ENCODE measurements at regions not wholly inside any gene's neighbourhood (a gene's known extent, or its start where the extent isn't known, plus 50 kb on each side); places are given as distances from the start of the nearest gene placed in this dataset.

- Histone ChIP-seq H2AFZ (ENCODE audit: low read length) (no peak overlapping the region), H3K36me3 (replicated peaks in 1 of 2; ENCODE audit: control insufficient read depth in 1 of 2, insufficient read depth in 2 of 2, low read length in 2 of 2) (no peaks in the 10 kb centered on the region), H3K4me2 (ENCODE audit: low read depth, low read length) (no peak overlapping the region), H3K27ac (ENCODE audit: extremely low read length, insufficient read depth, low read length) (no peak overlapping the region), H4K20me1 (ENCODE audit: insufficient read depth, low read length) (no peaks in the 10 kb centered on the region), H3K79me2 (ENCODE audit: insufficient read depth, low read length) (no peaks in the 10 kb centered on the region), H3K9me3 (ENCODE audit: low read length) (peaks cover 76% of the 10 kb centered on the region), H3K27me3 (ENCODE audit: control insufficient read depth in 1 of 2, insufficient read depth in 2 of 2, low read length in 2 of 2) (no peaks in the 10 kb centered on the region), H3K4me1 (ENCODE audit: insufficient read depth, low read length) (no peaks in the 10 kb centered on the region), H3K4me3 (replicated peaks in 1 of 3; ENCODE audit: insufficient read depth in 1 of 3, low read depth in 2 of 3, low read length in 3 of 3) (no peak overlapping the region), H3K9ac (ENCODE audit: insufficient read depth, low read depth, low read length) (no peak overlapping the region)
- CTCF ChIA-PET (ENCODE audit: low intra/inter-chr PET ratio, low total read pairs) = no interaction called here
- no peak for ATAC-seq
- no peak for TF ChIP-seq SP2 (CRISPR knock-in tag; IDR thresholded peaks at IDR 0.05)
- TF ChIP-seq GPN1 (CRISPR knock-in tag; IDR thresholded peaks at IDR 0.05; ENCODE audit: borderline replicate concordance) = no peak
- TF ChIP-seq TBL1XR1 (IDR thresholded peaks at IDR 0.05; ENCODE audit: borderline replicate concordance, low read length, partially characterized antibody) = no peak
- no peak for TF ChIP-seq FOXO1 (CRISPR knock-in tag; IDR thresholded peaks at IDR 0.05)
- TF ChIP-seq ZFP1 (CRISPR knock-in tag; IDR thresholded peaks at IDR 0.05) = no peak
- no peak for TF ChIP-seq ZNF124 (CRISPR knock-in tag; IDR thresholded peaks at IDR 0.05)
- TF ChIP-seq ZUFSP (CRISPR knock-in tag; IDR thresholded peaks at IDR 0.05; ENCODE audit: borderline replicate concordance) = no peak
- TF ChIP-seq ZNF431 (CRISPR knock-in tag; IDR thresholded peaks at IDR 0.05; ENCODE audit: borderline replicate concordance, low read depth) = no peak
- TF ChIP-seq, protein P1, sequence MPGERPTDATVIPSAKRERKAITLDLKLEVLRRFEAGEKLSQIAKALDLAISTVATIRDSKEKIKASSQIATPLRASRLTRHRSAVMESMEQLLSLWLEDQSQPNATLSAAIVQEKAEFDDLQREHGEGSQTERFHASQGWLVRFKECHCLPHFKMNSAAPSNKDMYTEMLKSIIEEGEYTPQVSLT (CRISPR knock-in tag; IDR thresholded peaks at IDR 0.05; ENCODE audit: borderline replicate concordance, low read depth) = no peak
- POLR2A ChIA-PET = no interaction called here
- DNase-seq (ENCODE audit: low spot score) = no peak
- BruUV-seq (replicated peaks) = no TSS peak
- intact Hi-C loops (cut with micrococcal nuclease; ENCODE audit: unreplicated experiment) = no loop called here
- in situ Hi-C loops (cut with HindIII; ENCODE audit: extremely low pct_ligation_motif_present, low pct_unique_long_range_greater_than_20kb) = no loop called here
- 10% methylated on average over 1 of the region's 1 CpG for WGBS (ENCODE audit: low lambda C conversion rate)
- no peak for FAIRE-seq
Measured at GRCh38 chr16:60031740-60032139, 1297.6 kb upstream of the GOT2 start.

All from HepG2 (cell line).